Natural killer cell (primary cell): ENCODE measurements at regions not wholly inside any gene's neighbourhood (a gene's known extent, or its start where the extent isn't known, plus 50 kb on each side); places are given as distances from the start of the nearest gene placed in this dataset.
A peak's percentile ranks its signal among the peaks of the same experiment; 100 is the strongest.
"Not testable (repeated sequence)": the region's sequence is repeated elsewhere in the genome, so short reads cannot be mapped to it uniquely, and the experiment has no call there.

Source experiments
- ATAC-seq, 3 donors: fragments of 150-1000 bp in 2 of 3; fragments of 200-7000 bp in 1 of 3; cut with Tn5 transposase; 1 replicate in 1 of 3; 2 replicates in 2 of 3; pipeline ENCODE4 v1.10.0; 2021; ENCODE audit warnings: mild to moderate bottlenecking in 2 of 3, moderate library complexity in 2 of 3
- DNase-seq, 2 donors: peaks; one replicate each; pipeline versions ENCODE4 v3.0.0 to v3.0.0-alpha.2; 2013 to 2021; ENCODE audit warnings: mixed read lengths in 1 of 2
- H3K27ac ChIP-seq: one replicate; pipeline ENCODE4 v1.5.1; 2013; ENCODE audit warnings: mild to moderate bottlenecking, low read length
- H3K27me3 ChIP-seq: one replicate; pipeline ENCODE4 v1.6.1; 2013; ENCODE audit warnings: low read length; ENCODE audit not compliant: control insufficient read depth, insufficient read depth
- H3K36me3 ChIP-seq: one replicate; pipeline ENCODE4 v1.6.1; 2013; ENCODE audit warnings: low read length; ENCODE audit not compliant: control insufficient read depth, insufficient read depth
- H3K4me1 ChIP-seq: one replicate; pipeline ENCODE4 v1.6.1; 2013; ENCODE audit warnings: low read length; ENCODE audit not compliant: control insufficient read depth, insufficient read depth
- H3K4me3 ChIP-seq: one replicate; pipeline ENCODE4 v1.5.1; 2013; ENCODE audit warnings: low read length
- H3K9me3 ChIP-seq: one replicate; pipeline ENCODE4 v1.6.1; 2013; ENCODE audit warnings: low read length; ENCODE audit not compliant: control insufficient read depth, insufficient read depth
- H3K27ac Mint-ChIP-seq, 2 donors: one replicate each; pipeline ENCODE4 v1.8.0; 2022; ENCODE audit warnings: mild to moderate bottlenecking in 2 of 2, mixed read lengths in 2 of 2, moderate library complexity in 1 of 2
- H3K27me3 Mint-ChIP-seq, 2 donors: one replicate each; pipeline ENCODE4 v1.8.0; 2022; ENCODE audit warnings: low read depth in 2 of 2, mixed read lengths in 2 of 2
- H3K36me3 Mint-ChIP-seq: one replicate; pipeline ENCODE4 v1.8.0; 2022; ENCODE audit warnings: mixed read lengths
- H3K4me1 Mint-ChIP-seq, 2 donors: one replicate each; pipeline ENCODE4 v1.8.0; 2022; ENCODE audit warnings: mixed read lengths in 2 of 2
- H3K4me3 Mint-ChIP-seq: one replicate; pipeline ENCODE4 v1.8.0; 2022; ENCODE audit warnings: mild to moderate bottlenecking, moderate library complexity, mixed read lengths
- H3K9me3 Mint-ChIP-seq, 2 donors: one replicate each; pipeline ENCODE4 v1.8.0; 2022; ENCODE audit warnings: mixed read lengths in 2 of 2
- WGBS: methylation state at CpG from one replicate; pipeline ENCODE4 v1.1.7; 2013; ENCODE audit warnings: missing lambda C conversion rate; ENCODE audit not compliant: insufficient coverage; 5-methylcytosine and 5-hydroxymethylcytosine counted together
- intact Hi-C: fragments of 100-400 bp; cut with micrococcal nuclease; formaldehyde crosslinking; loops from one replicate; pipeline ENCODE4 v1.14.2; 2022

DNA sequence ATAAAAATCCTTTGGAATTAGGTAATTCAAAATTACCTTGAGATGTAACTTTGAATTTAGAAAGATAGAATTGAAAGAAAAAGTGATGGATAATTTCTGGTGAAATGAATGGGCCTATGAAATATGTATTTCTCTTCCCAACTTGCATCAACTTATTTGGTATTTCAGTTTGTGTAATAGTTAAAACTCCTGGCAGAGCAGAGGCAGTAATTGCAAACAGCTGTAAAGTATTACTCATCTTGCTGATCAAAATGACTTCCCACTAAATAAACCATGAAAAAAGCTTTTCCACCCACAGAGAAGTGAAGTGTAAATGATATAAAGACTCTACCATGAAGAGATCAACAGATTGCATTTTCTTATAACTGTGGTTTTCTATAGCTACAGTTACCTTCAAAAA lies 201.0 kb downstream of the POTED start:
- intact Hi-C loops, H3K4me1 Mint-ChIP-seq, H3K36me3 Mint-ChIP-seq, H3K27ac ChIP-seq, H3K27ac Mint-ChIP-seq, H3K27me3 Mint-ChIP-seq, ATAC-seq, H3K36me3 ChIP-seq, H3K4me1 ChIP-seq, DNase-seq, H3K27me3 ChIP-seq, H3K4me3 ChIP-seq, H3K4me3 Mint-ChIP-seq, H3K9me3 ChIP-seq, H3K9me3 Mint-ChIP-seq: not testable (repeated sequence)

DNA sequence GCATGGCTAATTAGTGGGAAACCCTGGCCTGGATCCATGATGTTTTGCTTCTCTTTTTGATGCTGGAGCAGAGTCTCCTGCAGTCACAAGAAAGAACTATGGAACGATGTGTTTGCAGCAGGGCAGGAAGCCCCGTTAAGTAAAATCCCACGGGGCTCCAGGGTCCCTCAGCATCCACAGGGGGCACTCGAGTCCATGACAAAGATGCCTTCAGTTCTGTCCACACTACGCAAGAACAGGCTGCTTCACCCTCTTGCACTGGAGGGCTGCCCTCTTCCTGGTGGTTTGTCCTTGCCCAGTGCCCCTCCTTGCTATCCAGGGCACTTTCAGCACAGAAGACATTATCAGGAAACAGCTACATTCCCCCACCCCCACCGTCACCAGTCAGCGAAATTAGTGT lies 196.9 kb downstream of the POTED start:
- H3K36me3 Mint-ChIP-seq, H3K4me1 ChIP-seq, H3K4me3 Mint-ChIP-seq, DNase-seq, H3K27ac Mint-ChIP-seq, H3K4me1 Mint-ChIP-seq, H3K36me3 ChIP-seq, H3K4me3 ChIP-seq, H3K9me3 Mint-ChIP-seq, intact Hi-C loops, H3K27me3 ChIP-seq, H3K27me3 Mint-ChIP-seq, H3K9me3 ChIP-seq, H3K27ac ChIP-seq: not testable (repeated sequence)
- WGBS: 70% methylated on average over 5 of the region's 7 CpGs
- peak in 1 of 3 donors; percentile 37 for ATAC-seq

DNA sequence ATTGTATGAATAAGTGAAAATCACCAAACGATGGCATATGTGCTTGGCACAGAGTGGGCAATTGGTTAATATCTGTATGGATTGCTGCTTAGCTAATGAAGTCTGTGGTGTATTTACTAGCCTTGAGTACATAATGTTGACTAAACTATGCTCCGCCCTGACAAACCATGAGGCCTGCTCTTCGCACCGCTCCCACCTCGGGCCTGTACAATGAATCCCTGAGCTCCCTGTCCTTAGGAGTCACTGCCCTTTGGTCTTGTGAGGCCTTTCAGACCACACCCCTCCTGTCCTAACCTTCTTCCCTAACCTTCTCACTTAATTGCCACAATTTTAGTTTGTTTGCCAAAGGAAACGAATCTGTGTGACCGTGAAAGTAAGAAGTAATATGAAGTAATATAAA lies 193.2 kb downstream of the POTED start:
- H3K36me3 ChIP-seq, H3K4me3 Mint-ChIP-seq, H3K27ac ChIP-seq, H3K36me3 Mint-ChIP-seq, H3K4me3 ChIP-seq, H3K9me3 ChIP-seq, intact Hi-C loops, ATAC-seq, H3K27ac Mint-ChIP-seq, H3K4me1 Mint-ChIP-seq, H3K27me3 Mint-ChIP-seq, H3K27me3 ChIP-seq, DNase-seq, H3K9me3 Mint-ChIP-seq, H3K4me1 ChIP-seq: not testable (repeated sequence)
- WGBS: 86% methylated on average over 7 of the region's 7 CpGs
